ENCODE measurements at regions not wholly inside any gene's neighbourhood (a gene's known extent, or its start where the extent isn't known, plus 50 kb on each side); places are given as distances from the start of the nearest gene placed in this dataset.

DNA sequence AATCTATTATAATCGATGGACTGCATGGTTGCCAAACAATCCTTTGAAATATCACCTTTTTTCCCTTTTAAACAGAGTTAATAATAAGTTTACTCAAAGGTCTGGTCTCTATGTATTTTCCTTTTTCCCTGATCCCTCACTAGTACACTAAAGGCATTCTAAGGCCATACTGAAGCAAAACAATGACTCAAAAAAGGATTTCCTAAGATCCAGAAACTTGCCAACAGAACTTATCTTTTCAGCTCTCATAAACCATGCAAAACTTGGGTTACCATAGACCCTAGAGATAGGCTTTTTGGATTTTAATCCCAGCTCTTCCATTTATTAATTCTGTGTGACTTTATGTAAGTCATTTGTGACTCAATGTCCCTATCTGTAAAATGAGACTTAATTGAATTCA, 77.1 kb downstream of the IFI44 start (continued):
- TF ChIP-seq, protein P1, sequence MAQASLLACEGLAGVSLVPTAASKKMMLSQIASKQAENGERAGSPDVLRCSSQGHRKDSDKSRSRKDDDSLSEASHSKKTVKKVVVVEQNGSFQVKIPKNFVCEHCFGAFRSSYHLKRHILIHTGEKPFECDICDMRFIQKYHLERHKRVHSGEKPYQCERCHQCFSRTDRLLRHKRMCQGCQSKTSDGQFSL (CRISPR knock-in tag; IDR thresholded peaks at IDR 0.05) = no peak
- TF ChIP-seq, protein P1 (tag; IDR thresholded peaks at IDR 0.05) = no peak
- TF ChIP-seq, protein P2, sequence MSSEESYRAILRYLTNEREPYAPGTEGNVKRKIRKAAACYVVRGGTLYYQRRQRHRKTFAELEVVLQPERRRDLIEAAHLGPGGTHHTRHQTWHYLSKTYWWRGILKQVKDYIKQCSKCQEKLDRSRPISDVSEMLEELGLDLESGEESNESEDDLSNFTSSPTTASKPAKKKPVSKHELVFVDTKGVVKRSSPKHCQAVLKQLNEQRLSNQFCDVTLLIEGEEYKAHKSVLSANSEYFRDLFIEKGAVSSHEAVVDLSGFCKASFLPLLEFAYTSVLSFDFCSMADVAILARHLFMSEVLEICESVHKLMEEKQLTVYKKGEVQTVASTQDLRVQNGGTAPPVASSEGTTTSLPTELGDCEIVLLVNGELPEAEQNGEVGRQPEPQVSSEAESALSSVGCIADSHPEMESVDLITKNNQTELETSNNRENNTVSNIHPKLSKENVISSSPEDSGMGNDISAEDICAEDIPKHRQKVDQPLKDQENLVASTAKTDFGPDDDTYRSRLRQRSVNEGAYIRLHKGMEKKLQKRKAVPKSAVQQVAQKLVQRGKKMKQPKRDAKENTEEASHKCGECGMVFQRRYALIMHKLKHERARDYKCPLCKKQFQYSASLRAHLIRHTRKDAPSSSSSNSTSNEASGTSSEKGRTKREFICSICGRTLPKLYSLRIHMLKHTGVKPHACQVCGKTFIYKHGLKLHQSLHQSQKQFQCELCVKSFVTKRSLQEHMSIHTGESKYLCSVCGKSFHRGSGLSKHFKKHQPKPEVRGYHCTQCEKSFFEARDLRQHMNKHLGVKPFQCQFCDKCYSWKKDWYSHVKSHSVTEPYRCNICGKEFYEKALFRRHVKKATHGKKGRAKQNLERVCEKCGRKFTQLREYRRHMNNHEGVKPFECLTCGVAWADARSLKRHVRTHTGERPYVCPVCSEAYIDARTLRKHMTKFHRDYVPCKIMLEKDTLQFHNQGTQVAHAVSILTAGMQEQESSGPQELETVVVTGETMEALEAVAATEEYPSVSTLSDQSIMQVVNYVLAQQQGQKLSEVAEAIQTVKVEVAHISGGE (CRISPR knock-in tag; IDR thresholded peaks at IDR 0.05) = no peak
- TF ChIP-seq SNIP1 (IDR thresholded peaks at IDR 0.05; ENCODE audit: low read depth) = no peak

DNA sequence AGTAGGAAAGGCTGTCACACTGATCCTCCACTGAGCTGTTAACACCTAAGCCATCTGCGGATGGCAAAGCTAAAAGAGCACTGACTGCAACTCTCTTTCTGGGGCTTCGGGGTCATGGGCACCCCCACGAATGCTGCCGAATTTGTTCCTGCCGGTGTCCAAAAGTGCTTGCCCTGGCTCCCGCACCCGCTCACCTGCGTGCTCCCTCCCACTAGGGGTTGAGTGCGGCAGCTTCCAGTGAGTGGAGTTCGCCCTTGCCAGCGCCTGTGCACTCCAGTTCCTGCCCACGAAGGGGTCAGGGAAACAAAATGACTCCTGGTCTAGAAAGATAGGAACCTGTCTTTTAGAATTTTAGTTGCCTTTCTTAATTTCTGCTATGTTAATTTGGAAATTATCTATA, 78.7 kb downstream of the IFI44 start:
- 0% methylated on average over 12 of the region's 12 CpGs for WGBS (ENCODE audit: insufficient coverage, low coverage, missing lambda C conversion rate)
- no peak overlapping the region for H3K27ac ChIP-seq (ENCODE audit: extremely low read depth, low read depth, low read length)
- no peak for ATAC-seq
- H3K4me1 ChIP-seq (replicated peaks in 1 of 2; ENCODE audit: control insufficient read depth in 2 of 2, insufficient read depth in 2 of 2, low read length in 2 of 2) = no peaks in the 10 kb centered on the region
- H2AFZ ChIP-seq (ENCODE audit: low read depth, low read length) = no peak overlapping the region
- CTCF ChIA-PET (ENCODE audit: low intra/inter-chr PET ratio) = no interaction called here
- H4K20me1 ChIP-seq (replicated peaks; ENCODE audit: control insufficient read depth, insufficient read depth, low read length) = no peaks in the 10 kb centered on the region
- H3K9me1 ChIP-seq (ENCODE audit: control insufficient read depth, insufficient read depth, low read length) = no peaks in the 10 kb centered on the region
- H3K79me2 ChIP-seq (ENCODE audit: control insufficient read depth, insufficient read depth, low read length) = no peaks in the 10 kb centered on the region
- in situ Hi-C loops (cut with MboI) (no loop called here), intact Hi-C loops (cut with micrococcal nuclease) (no loop called here)
- POLR2A ChIA-PET = no interaction called here
- no peaks in the 10 kb centered on the region for H3K27me3 ChIP-seq (ENCODE audit: control insufficient read depth in 2 of 2, insufficient read depth in 2 of 2, low read length in 2 of 2)
- H3K9me3 ChIP-seq (replicated peaks; ENCODE audit: control insufficient read depth, insufficient read depth, low read depth, low read length) = 0 out of 2 replicates have a peak, but pooled peaks cover 3% of the 10 kb centered on the region
- no peaks in the 10 kb centered on the region for H3K36me3 ChIP-seq (ENCODE audit: control insufficient read depth, insufficient read depth, low read length)
- no peak overlapping the region for H3K4me2 ChIP-seq (ENCODE audit: insufficient read depth, low read length)
- H3K9ac ChIP-seq (ENCODE audit: insufficient read depth in 1 of 2, low read depth in 2 of 2, low read length in 2 of 2) = no peak overlapping the region
- no peak for FAIRE-seq
- H3K4me3 ChIP-seq = no peak overlapping the region
- BruUV-seq (replicated peaks) = no TSS peak
- no peak for DNase-seq (ENCODE audit: extremely low read depth in 1 of 4, low spot score in 3 of 4)
- TF ChIP-seq CBX1 (IDR thresholded peaks at IDR 0.05; ENCODE audit: low read depth) (no peak), XRCC5 (IDR thresholded peaks at IDR 0.05; ENCODE audit: low read depth, low read length) (no peak), MED1 (CRISPR knock-in tag; IDR thresholded peaks at IDR 0.05; ENCODE audit: borderline replicate concordance) (no peak), E2F3 (CRISPR knock-in tag; IDR thresholded peaks at IDR 0.05) (no peak), HEY1 (CRISPR knock-in tag; IDR thresholded peaks at IDR 0.05; ENCODE audit: borderline replicate concordance) (no peak), SIN3A (IDR thresholded peaks at IDR 0.05; ENCODE audit: borderline replicate concordance in 2 of 2, control insufficient read depth in 1 of 2, low read depth in 2 of 2, low read length in 2 of 2) (no peak), BRCA1 (IDR thresholded peaks at IDR 0.05) (no peak), BRCA1 (CRISPR knock-in tag; IDR thresholded peaks at IDR 0.05) (no peak), ZFPM2 (CRISPR knock-in tag; IDR thresholded peaks at IDR 0.05) (no peak)
- TF ChIP-seq, protein P3, sequence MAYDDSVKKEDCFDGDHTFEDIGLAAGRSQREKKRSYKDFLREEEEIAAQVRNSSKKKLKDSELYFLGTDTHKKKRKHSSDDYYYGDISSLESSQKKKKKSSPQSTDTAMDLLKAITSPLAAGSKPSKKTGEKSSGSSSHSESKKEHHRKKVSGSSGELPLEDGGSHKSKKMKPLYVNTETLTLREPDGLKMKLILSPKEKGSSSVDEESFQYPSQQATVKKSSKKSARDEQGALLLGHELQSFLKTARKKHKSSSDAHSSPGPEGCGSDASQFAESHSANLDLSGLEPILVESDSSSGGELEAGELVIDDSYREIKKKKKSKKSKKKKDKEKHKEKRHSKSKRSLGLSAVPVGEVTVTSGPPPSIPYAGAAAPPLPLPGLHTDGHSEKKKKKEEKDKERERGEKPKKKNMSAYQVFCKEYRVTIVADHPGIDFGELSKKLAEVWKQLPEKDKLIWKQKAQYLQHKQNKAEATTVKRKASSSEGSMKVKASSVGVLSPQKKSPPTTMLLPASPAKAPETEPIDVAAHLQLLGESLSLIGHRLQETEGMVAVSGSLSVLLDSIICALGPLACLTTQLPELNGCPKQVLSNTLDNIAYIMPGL (CRISPR knock-in tag; IDR thresholded peaks at IDR 0.05) = no peak
- TF ChIP-seq, protein P4, sequence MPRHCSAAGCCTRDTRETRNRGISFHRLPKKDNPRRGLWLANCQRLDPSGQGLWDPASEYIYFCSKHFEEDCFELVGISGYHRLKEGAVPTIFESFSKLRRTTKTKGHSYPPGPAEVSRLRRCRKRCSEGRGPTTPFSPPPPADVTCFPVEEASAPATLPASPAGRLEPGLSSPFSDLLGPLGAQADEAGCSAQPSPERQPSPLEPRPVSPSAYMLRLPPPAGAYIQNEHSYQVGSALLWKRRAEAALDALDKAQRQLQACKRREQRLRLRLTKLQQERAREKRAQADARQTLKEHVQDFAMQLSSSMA (CRISPR knock-in tag; IDR thresholded peaks at IDR 0.05) = no peak
